ENCODE measurements at regions not wholly inside any gene's neighbourhood (a gene's known extent, or its start where the extent isn't known, plus 50 kb on each side); places are given as distances from the start of the nearest gene placed in this dataset.

DNA sequence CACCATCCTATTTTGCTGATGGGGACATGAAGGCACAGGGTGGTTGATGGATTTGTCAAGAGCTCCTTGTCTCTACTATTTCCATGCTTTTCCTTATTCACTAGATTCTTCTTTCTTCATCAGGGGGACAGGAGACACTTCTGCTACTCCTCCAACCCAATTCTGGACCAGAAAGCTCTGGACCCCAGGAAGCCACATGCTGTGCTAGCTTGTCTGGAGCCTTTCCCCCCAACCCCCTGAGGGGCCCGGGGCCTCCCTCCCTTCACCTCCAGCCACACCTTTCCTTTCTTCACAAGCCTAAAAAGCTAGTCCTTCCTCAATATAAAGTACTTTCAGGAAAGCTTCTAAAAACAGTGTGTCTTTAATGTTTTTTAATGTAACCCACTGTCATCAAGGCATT, 75.1 kb upstream of the CAPRIN2 start:
- TF ChIP-seq, protein P1, sequence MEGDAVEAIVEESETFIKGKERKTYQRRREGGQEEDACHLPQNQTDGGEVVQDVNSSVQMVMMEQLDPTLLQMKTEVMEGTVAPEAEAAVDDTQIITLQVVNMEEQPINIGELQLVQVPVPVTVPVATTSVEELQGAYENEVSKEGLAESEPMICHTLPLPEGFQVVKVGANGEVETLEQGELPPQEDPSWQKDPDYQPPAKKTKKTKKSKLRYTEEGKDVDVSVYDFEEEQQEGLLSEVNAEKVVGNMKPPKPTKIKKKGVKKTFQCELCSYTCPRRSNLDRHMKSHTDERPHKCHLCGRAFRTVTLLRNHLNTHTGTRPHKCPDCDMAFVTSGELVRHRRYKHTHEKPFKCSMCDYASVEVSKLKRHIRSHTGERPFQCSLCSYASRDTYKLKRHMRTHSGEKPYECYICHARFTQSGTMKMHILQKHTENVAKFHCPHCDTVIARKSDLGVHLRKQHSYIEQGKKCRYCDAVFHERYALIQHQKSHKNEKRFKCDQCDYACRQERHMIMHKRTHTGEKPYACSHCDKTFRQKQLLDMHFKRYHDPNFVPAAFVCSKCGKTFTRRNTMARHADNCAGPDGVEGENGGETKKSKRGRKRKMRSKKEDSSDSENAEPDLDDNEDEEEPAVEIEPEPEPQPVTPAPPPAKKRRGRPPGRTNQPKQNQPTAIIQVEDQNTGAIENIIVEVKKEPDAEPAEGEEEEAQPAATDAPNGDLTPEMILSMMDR (conservative IDR thresholded peaks at IDR 0.05; ENCODE audit: low read depth, low read length), result no peak
- H3K4me3 ChIP-seq (ENCODE audit: low read depth, low read length), result no peak overlapping the region
- no peak for DNase-seq (ENCODE audit: low read depth)

DNA sequence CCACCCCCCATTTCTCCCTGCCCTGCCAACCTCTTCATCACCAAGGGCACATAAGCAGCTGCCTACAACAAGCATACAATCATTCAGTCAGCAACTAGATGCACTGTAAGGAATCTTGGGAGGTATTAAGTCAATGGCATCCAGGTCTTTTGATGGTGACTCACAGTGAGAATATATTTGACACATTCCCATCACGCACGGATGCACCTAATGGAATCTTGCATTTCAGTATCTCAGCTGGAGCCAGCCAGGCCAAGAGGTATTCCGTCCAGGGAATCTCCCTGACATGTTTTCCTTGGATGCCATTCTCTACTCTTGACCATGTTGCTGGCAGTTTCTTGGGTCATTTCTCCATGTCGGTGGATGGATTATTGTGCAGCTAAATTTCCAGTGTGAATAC, 73.9 kb upstream of the CAPRIN2 start:
- H3K4me3 ChIP-seq (ENCODE audit: low read depth, low read length), result no peak overlapping the region
- TF ChIP-seq, protein P1 (conservative IDR thresholded peaks at IDR 0.05; ENCODE audit: low read depth, low read length), result no peak
- DNase-seq (ENCODE audit: low read depth), result peak; percentile 94

DNA sequence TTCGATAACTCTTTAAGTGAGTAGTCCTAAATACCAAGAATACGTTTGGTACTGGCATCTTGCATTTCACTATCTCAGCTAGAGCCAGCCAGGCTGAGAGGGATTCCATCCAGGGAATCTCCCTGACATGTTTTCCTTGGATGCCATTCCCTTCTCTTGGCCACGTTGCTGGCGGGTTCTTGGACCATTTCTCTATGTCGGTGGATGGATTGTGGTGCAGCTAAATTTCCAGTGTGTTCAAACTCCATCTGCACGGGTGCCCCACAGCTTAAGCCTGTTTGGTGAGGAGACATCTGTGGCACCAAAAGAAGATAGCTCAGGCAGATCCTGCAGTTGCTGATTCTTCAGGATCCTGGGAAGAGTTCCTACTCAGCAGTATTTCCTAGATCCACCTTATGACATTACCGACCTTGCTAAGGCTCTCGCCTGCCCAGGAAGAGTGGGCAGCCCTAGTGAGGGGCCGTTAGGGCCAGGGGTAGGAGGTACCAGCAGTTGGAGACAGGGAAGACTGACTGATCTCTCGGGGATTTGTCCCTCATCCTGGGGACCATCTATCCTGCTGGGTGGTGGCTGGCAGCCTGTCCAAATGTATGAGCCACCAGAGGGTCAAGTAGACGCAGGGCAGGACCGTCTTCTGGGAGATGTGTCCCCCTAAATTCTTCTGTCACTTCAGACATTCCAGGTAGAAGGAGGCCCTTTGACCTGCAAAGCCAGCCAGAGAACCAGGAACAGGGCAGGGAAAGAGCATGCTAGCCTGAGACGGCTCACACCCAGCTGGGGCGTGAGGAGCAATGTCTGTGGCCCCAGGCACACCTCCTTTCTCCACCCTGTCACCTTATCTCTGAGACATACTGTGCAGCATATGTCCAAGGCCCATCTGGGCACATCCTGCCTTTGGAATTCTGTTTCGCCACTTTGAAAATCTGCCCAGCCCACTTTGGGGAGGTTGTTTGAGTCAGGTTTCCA, 72.6 kb upstream of the CAPRIN2 start:
- TF ChIP-seq, protein P1 (conservative IDR thresholded peaks at IDR 0.05; ENCODE audit: low read depth, low read length), result no peak
- no peak for DNase-seq (ENCODE audit: low read depth)
- no peak overlapping the region for H3K4me3 ChIP-seq (ENCODE audit: low read depth, low read length)

DNA sequence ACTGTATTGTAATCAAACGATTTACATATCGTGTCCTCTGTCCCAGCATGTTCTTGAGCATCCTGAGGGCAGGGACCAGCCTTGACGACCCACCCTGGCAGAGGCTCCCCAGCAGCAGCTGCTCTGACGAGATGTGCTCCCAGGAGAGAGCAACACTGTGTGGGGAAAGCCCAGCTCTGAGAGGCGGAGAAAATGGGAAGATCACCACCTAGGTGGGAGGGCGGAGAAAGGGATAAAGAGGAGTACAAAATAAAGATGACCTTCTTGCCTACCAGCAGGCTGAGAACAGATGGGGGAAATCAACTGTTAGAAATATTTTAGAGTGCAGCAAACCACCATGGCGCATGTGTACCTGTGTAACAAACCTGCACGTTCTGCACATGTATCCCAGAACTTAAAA, 71.5 kb upstream of the CAPRIN2 start:
- TF ChIP-seq, protein P1 (conservative IDR thresholded peaks at IDR 0.05; ENCODE audit: low read depth, low read length), result no peak
- H3K4me3 ChIP-seq (ENCODE audit: low read depth, low read length), result no peak overlapping the region

DNA sequence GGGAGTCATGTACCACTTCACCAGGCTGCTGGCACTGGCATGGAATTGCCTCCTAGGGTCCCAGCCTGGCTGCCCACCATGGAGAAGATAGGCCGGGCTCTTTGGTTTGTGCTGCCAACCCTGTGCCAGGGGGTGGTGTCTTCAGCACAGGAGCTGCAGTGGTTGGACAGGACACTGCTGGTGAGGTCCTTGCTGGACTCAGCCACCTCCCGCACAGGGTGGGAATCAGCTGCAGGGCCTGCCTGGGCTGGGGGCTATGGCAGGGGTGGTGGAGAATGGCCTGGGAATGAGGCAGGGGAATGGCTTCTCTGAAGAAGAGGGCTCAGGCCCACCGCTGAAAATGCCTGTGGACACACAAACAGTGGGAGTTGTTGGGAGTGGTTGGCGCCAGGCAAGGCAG, 70.6 kb upstream of the CAPRIN2 start:
- TF ChIP-seq, protein P1 (conservative IDR thresholded peaks at IDR 0.05; ENCODE audit: low read depth, low read length), result no peak
- no peak for DNase-seq (ENCODE audit: low read depth)
- H3K4me3 ChIP-seq (ENCODE audit: low read depth, low read length), result no peak overlapping the region

More for the DNA sequence above, 71.5 kb upstream of the CAPRIN2 start:
- no peak for DNase-seq (ENCODE audit: low read depth)

GRCh38 chr12:30824311-30824710, 69.6 kb upstream of the CAPRIN2 start:
- no peak for DNase-seq (ENCODE audit: low read depth)
- TF ChIP-seq, protein P1 (conservative IDR thresholded peaks at IDR 0.05; ENCODE audit: low read depth, low read length), result no peak
- no peak overlapping the region for H3K4me3 ChIP-seq (ENCODE audit: low read depth, low read length)

GRCh38 chr12:30823764-30824163, 69.0 kb upstream of the CAPRIN2 start:
- H3K4me3 ChIP-seq (ENCODE audit: low read depth, low read length), result no peak overlapping the region
- TF ChIP-seq, protein P1 (conservative IDR thresholded peaks at IDR 0.05; ENCODE audit: low read depth, low read length), result no peak
- DNase-seq (ENCODE audit: low read depth), result no peak

All from epithelial cell of proximal tubule (primary cell).